Central memory CD8-positive, alpha-beta T cell (primary cell): ENCODE measurements at regions not wholly inside any gene's neighbourhood (a gene's known extent, or its start where the extent isn't known, plus 50 kb on each side); places are given as distances from the start of the nearest gene placed in this dataset.

Source experiments
- ATAC-seq: fragments of 150-1000 bp; cut with Tn5 transposase; replicated peaks from 2 replicates; pipeline ENCODE4 v1.10.0; 2022; ENCODE audit warnings: mild to moderate bottlenecking, moderate FRiP score, moderate number of reproducible peaks; ENCODE audit not compliant: poor library complexity, severe bottlenecking; ENCODE audit errors: extremely low read depth
- DNase-seq, 2 donors: peaks; one replicate each; pipeline ENCODE4 v3.0.0; 2021; ENCODE audit warnings: low spot score in 2 of 2
- H3K27ac Mint-ChIP-seq: one replicate; pipeline ENCODE4 v1.8.0; 2022; ENCODE audit warnings: low read depth, mild to moderate bottlenecking, moderate library complexity, mixed read lengths
- H3K27me3 Mint-ChIP-seq: one replicate; pipeline ENCODE4 v1.8.0; 2022; ENCODE audit warnings: mixed read lengths
- H3K36me3 Mint-ChIP-seq: one replicate; pipeline ENCODE4 v1.8.0; 2022; ENCODE audit warnings: mild to moderate bottlenecking, moderate library complexity, mixed read lengths; ENCODE audit not compliant: insufficient read depth
- H3K4me1 Mint-ChIP-seq: one replicate; pipeline ENCODE4 v1.8.0; 2022; ENCODE audit warnings: mixed read lengths
- H3K4me3 Mint-ChIP-seq: one replicate; pipeline ENCODE4 v1.8.0; 2022; ENCODE audit warnings: mild to moderate bottlenecking, moderate library complexity, mixed read lengths
- H3K9me3 Mint-ChIP-seq: one replicate; pipeline ENCODE4 v1.8.0; 2022; ENCODE audit warnings: mixed read lengths

DNA sequence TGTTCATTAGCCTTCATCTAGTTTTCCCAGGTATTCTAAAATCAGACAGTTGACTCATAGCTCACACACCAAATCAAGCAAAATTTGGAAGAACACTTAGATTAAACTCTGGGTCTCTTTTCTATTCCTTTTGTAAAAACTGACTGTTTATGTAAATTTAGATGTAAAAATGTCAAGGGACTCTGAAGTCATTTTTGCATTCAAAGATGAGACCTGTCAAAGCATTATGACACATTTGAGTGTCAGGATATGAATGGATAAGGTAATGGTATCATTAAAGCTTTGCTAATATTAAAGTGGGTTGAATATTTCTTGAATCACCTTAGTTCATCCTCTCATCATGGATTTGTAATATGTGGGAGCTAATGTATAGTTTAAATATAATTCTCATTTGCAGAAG lies 348.1 kb upstream of the NRXN1 start:
- Mint-ChIP-seq H3K27ac (no peak overlapping the region), H3K4me1 (no peaks in the 10 kb centered on the region), H3K4me3 (no peak overlapping the region), H3K27me3 (no peaks in the 10 kb centered on the region), H3K9me3 (peaks cover 16% of the 10 kb centered on the region), H3K36me3 (no peaks in the 10 kb centered on the region)
- no peak for ATAC-seq
- DNase-seq, result no peak

DNA sequence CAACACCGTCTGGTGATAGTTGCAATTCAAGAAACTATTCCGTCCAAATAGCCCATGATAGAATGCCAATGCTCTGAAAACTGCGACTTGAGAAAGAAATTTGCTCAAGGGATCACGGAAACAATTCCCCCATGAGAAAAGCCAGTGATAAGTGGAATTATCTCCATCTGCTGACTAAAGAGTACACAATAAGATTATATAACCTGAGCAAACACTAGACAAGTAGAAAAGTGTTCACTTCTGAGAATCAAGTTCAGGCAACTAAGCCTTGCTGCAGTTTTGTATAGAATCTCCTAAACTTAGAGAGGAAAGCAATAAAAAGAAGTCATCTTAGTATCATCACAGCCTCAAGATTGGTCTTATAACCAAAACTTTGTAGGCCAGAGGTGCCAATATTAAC lies 336.3 kb upstream of the NRXN1 start:
- no peak for DNase-seq
- Mint-ChIP-seq H3K27ac (no peak overlapping the region), H3K9me3 (peaks cover 14% of the 10 kb centered on the region), H3K4me3 (no peak overlapping the region), H3K36me3 (no peaks in the 10 kb centered on the region), H3K27me3 (no peaks in the 10 kb centered on the region), H3K4me1 (no peaks in the 10 kb centered on the region)
- no peak for ATAC-seq

DNA sequence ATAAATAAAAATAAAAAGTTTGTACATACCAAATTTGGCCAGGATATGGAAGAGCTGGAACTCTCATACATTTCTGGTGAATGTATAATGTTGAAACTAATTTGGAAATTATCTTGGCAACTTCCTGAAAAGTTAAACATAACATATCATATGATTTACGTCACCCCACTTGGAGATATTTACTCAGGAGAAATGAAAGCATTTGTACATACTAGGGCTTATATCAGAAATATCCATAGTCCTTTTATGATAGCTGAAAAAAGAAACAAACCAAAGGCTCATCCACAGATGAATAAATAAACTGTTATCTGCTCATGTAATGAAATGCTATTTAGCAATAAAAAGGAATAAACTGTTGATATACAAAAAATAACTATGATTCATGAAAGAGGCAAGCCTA lies 318.2 kb upstream of the NRXN1 start:
- DNase-seq, result no peak
- no peak for ATAC-seq
- no peak overlapping the region for H3K27ac Mint-ChIP-seq
- H3K9me3 Mint-ChIP-seq, result peaks cover 23% of the 10 kb centered on the region
- H3K4me1 Mint-ChIP-seq, result no peaks in the 10 kb centered on the region
- no peaks in the 10 kb centered on the region for H3K27me3 Mint-ChIP-seq
- H3K4me3 Mint-ChIP-seq, result no peak overlapping the region
- no peaks in the 10 kb centered on the region for H3K36me3 Mint-ChIP-seq

DNA sequence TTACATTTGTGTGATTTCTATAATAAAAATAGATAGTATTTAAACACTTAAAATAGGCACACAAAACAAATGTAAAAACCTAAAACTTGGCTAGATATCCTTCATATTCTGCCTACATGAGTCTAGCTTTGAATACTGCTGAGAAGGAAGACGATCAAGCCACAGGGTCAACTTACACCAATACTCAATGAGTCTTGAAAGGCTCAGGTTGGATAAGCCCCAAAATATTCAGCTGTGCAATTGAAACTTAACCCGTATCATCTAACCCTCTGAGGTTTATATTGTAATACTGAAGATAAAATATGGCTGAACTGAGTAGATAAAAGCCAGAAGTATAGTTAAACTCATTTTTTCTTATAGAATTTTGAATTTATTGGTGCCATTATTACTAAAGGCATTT lies 313.0 kb upstream of the NRXN1 start:
- Mint-ChIP-seq H3K9me3 (peaks cover 11% of the 10 kb centered on the region), H3K4me3 (no peak overlapping the region), H3K27me3 (no peaks in the 10 kb centered on the region), H3K36me3 (no peaks in the 10 kb centered on the region), H3K4me1 (no peaks in the 10 kb centered on the region), H3K27ac (no peak overlapping the region)
- DNase-seq (no peak), ATAC-seq (no peak)

DNA sequence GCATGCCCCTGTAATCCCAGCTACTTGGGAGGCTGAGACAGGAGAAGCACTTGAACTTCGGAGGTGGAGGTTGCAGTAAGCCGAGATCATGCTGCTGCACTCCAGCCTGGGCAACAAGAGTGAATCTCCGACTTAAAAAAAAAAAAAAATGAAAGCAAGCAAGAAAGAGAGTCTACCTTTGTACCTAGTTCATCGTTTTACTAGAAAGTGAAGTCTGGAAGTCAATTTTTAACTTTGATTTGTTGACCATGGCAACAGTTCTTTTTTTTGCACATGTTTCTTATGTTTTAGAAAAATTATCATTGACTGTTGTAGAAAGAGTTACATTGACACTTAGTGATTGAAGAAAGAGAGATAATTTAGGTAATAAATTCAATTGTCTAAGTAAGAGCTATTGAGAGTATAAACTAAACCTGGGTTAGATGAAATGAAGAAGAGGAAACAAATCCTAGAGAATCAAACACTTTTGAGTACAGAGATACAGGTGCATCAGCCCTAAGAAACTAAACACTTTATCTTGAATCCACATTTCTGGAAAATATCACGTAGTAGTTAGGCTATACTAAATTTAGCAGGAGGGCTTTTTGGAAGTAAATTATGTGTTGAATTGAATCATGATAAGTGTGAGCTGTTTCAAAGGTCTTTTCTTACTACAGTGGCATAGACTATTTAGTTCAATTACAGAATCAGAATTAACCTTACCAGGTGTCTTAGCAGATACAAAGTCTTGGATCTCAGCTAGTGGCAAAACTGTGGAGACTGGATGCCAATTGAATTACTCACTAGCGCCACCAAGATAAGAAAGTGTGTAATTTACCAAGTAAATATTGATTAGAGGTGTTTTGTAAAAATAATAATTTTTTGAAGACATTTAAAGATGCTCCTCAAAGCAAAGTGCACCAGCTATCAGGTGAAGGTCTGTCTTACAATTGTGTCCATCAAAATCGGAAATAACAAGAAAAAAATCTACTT lies 303.4 kb upstream of the NRXN1 start:
- no peaks in the 10 kb centered on the region for H3K36me3 Mint-ChIP-seq
- no peak overlapping the region for H3K27ac Mint-ChIP-seq
- peaks cover 13% of the 10 kb centered on the region for H3K9me3 Mint-ChIP-seq
- H3K27me3 Mint-ChIP-seq, result no peaks in the 10 kb centered on the region
- no peaks in the 10 kb centered on the region for H3K4me1 Mint-ChIP-seq
- ATAC-seq, result no peak
- no peak overlapping the region for H3K4me3 Mint-ChIP-seq
- no peak for DNase-seq

DNA sequence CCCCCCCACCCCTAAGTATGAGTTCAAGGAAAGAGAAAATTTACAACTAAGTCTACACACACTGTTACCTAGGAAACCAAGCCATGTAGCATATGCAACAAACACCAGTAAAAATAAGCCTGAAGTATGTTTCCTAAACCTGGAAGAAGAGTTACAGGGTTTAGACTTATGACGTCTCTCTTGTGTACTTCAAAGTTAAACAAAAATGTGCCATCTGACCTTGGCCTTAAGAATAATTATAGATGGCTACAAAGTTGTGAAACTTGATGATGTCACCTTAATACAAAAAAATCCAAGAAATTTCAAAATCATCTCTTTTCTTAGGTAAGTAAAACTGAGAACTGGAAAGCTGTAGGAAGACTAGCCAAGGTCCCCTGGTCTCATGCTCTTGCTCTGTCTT lies 297.6 kb upstream of the NRXN1 start:
- no peaks in the 10 kb centered on the region for H3K36me3 Mint-ChIP-seq

DNA sequence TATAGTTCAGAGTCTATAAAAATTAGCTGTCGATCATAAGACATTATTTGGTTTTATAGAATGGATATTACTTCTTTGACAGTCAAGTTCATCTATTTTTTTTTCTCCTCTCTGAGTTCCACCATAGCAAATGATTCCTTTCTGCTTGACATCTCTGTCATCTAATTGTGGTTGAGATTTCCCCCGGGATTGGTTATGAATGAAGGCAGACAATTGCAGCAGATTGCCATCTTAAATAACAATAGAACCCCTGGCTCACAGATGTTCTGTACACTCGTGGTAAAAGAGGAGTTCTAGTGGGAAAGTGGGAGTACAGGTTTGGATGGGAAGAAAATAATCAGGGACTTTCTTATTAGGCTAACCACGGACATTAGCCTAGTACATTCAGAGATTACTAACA lies 292.1 kb upstream of the NRXN1 start:
- H3K27ac Mint-ChIP-seq, result no peak overlapping the region
- no peaks in the 10 kb centered on the region for H3K27me3 Mint-ChIP-seq
- H3K4me1 Mint-ChIP-seq, result no peaks in the 10 kb centered on the region

More for the DNA sequence above, 297.6 kb upstream of the NRXN1 start:
- Mint-ChIP-seq H3K27me3 (no peaks in the 10 kb centered on the region), H3K4me1 (no peaks in the 10 kb centered on the region), H3K4me3 (no peak overlapping the region), H3K9me3 (peaks cover 17% of the 10 kb centered on the region), H3K27ac (no peak overlapping the region)
- ATAC-seq, result no peak
- DNase-seq, result no peak

DNA sequence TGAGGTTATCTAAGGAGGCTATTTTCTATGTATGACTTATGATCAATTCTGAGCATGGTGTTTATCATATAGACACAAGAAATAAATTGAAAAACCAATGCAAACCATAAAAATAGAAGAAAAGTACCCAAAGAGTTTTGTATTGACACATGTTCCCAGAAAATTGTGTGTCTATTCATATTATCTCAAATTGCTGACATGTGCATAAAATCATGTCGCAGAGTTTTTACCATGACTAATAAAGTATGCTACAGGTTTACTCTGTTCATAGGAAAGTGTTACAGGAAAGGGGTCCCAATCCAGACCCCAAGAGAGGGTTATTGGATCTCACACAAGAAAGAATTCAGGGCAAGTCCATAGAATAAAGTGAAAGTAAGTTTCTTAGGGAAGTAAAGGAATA lies 290.7 kb upstream of the NRXN1 start:
- Mint-ChIP-seq H3K4me1 (no peaks in the 10 kb centered on the region), H3K4me3 (no peak overlapping the region), H3K27ac (no peak overlapping the region), H3K36me3 (no peaks in the 10 kb centered on the region), H3K27me3 (no peaks in the 10 kb centered on the region), H3K9me3 (peaks cover 22% of the 10 kb centered on the region)
- ATAC-seq (no peak), DNase-seq (no peak)

More for the DNA sequence above, 292.1 kb upstream of the NRXN1 start:
- peaks cover 17% of the 10 kb centered on the region for H3K9me3 Mint-ChIP-seq
- no peak for ATAC-seq
- H3K36me3 Mint-ChIP-seq, result no peaks in the 10 kb centered on the region
- H3K4me3 Mint-ChIP-seq, result no peak overlapping the region
- DNase-seq, result no peak

DNA sequence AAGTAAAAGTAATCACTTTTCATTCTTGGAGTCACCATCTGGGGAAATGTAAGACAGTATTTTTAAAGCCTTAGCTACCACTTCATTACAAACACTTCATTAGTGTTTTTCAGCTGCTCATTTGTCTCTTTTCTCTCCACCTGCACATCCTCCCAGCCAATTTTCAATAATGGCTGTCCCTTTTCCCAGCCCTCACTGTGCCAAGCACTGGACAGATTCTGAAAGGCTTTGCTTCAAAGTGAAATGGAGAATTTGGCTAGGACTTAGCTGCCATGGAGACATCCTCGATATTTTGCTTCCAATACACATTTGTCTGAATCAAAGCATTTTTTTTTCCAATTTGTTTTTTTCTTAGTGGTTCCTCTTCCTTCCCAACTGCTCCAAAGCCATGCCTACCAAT lies 272.4 kb upstream of the NRXN1 start:
- Mint-ChIP-seq H3K27me3 (no peaks in the 10 kb centered on the region), H3K9me3 (peaks cover 21% of the 10 kb centered on the region), H3K4me1 (no peaks in the 10 kb centered on the region), H3K36me3 (no peaks in the 10 kb centered on the region), H3K27ac (no peak overlapping the region), H3K4me3 (no peak overlapping the region)
- no peak for DNase-seq
- no peak for ATAC-seq

DNA sequence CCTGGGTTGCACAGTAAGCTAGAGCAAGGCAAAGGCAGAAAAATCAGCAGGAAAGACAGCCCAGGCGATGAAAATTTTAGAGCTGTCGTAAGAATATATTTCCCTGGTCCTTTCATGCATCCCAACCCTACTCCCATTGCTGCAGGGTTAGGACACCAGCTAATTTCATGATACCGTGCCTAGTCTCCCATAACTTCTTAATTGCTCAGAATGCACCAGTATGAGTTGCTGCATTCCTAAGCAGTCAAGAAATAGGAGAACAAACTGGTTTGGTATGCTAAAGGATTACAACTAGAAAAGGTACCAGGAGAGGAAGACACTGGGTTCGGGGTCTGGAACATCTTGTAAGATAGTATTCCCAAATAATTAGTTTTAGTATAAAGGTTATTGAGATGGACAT lies 269.4 kb upstream of the NRXN1 start:
- DNase-seq, result no peak
- H3K9me3 Mint-ChIP-seq, result peaks cover 31% of the 10 kb centered on the region
- no peak for ATAC-seq
- H3K4me3 Mint-ChIP-seq, result no peak overlapping the region
- no peaks in the 10 kb centered on the region for H3K36me3 Mint-ChIP-seq
- H3K27ac Mint-ChIP-seq, result no peak overlapping the region
- no peaks in the 10 kb centered on the region for H3K27me3 Mint-ChIP-seq
- H3K4me1 Mint-ChIP-seq, result no peaks in the 10 kb centered on the region

DNA sequence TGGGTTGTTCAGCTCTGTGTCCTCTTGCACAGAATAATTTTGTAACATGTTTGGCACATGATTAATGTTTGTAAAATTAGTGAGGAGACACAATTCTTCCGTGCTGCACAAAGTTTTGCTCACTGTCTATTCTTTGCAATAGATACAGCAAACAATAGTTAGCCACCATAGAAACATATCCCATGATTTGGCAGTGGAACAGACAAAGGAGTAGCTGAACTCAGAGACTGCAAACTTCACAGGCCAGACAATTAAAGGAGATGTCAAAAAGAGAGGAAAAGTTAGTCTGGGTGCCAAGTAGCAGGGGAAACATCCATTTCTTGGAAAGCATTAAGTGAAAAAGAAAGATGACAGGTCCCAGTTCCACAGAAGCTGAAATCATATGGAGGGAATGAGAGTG lies 267.4 kb upstream of the NRXN1 start:
- H3K9me3 Mint-ChIP-seq, result peaks cover 25% of the 10 kb centered on the region
- no peaks in the 10 kb centered on the region for H3K36me3 Mint-ChIP-seq
- no peaks in the 10 kb centered on the region for H3K4me1 Mint-ChIP-seq
- no peak overlapping the region for H3K4me3 Mint-ChIP-seq
- DNase-seq, result no peak
- H3K27ac Mint-ChIP-seq, result no peak overlapping the region
- ATAC-seq, result no peak
- H3K27me3 Mint-ChIP-seq, result no peaks in the 10 kb centered on the region

DNA sequence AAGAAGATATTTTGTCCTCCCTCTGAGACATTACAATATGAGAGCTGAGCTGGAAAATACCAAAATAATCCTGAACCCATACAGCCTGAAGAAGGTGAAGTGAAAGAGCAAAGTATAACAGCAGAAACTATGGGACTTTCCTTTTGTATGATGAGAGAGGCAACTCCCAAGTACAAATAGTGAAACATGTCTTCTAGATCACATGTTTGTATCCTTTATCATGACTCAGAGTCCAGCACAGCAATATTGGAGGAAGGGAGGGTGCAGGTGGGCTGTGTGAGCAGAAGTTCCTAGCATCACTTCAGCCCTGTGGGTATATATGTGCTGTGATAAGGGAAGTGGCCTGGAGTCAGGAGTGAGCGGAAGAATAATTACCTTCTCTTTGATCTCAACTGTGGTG lies 265.6 kb upstream of the NRXN1 start:
- H3K9me3 Mint-ChIP-seq, result peaks cover 25% of the 10 kb centered on the region
- H3K4me1 Mint-ChIP-seq, result no peaks in the 10 kb centered on the region
- H3K27me3 Mint-ChIP-seq, result no peaks in the 10 kb centered on the region
- no peak overlapping the region for H3K27ac Mint-ChIP-seq
- no peaks in the 10 kb centered on the region for H3K36me3 Mint-ChIP-seq
- H3K4me3 Mint-ChIP-seq, result no peak overlapping the region
- DNase-seq, result no peak
- ATAC-seq, result no peak

DNA sequence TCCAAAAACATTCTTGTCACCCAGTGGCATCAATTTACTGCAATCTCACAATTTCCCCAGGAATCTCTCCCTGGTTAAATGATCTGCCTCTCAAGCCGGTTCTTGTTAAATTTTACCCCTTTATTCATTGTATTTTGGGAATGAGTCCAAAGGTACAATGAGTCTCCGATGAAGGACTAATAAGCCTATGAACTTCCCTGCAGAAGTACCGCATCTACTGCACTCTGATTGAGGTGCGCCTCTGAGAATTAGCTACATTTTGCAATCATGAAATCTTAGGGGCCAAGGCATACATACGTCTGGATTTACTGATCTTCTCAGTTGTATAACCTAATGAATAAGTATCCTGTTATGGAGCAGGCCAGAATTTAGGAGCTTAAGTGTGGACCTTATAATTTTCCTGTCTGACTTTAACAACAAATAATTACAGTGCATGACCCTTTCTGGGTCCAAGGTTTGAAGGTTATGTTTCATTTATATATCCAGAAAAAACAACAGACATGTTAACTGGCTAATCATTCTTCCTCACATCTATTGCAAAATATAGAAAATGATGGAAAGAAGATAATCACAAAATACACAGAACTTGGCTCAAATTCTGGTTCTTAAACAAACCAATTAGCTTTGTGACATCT lies 261.8 kb upstream of the NRXN1 start:
- Mint-ChIP-seq H3K9me3 (peaks cover 31% of the 10 kb centered on the region), H3K4me3 (no peak overlapping the region), H3K36me3 (no peaks in the 10 kb centered on the region), H3K27ac (no peak overlapping the region), H3K27me3 (no peaks in the 10 kb centered on the region), H3K4me1 (no peaks in the 10 kb centered on the region)
- ATAC-seq (no peak), DNase-seq (no peak)
